ENCODE measurements at regions not wholly inside any gene's neighbourhood (a gene's known extent, or its start where the extent isn't known, plus 50 kb on each side); places are given as distances from the start of the nearest gene placed in this dataset.

GRCh38 chr1:181911715-181912114 is 149.8 kb downstream of the ZNF648 start:
- Histone ChIP-seq H3K36me3 (no peaks in the 10 kb centered on the region), H3K27ac (no peak overlapping the region), H3K9me3 (no peaks in the 10 kb centered on the region), H3K4me1 (no peaks in the 10 kb centered on the region), H3K4me3 (no peak overlapping the region), H3K27me3 (no peaks in the 10 kb centered on the region)
- DNase-seq, result no peak
- in situ Hi-C loops (cut with MboI; ENCODE audit: low pct_ligation_motif_present in 1 of 4, low pct_unique_long_range_greater_than_20kb in 1 of 4, low sequenced_read_pairs in 3 of 4) (no loop called here), intact Hi-C loops (cut with DNase I; ENCODE audit: low total_unique reads) (no loop called here)
- WGBS, 2 donors (ENCODE audit: low coverage in 1 of 2), result 77 to 92% methylated on average over 1 of the region's 1 CpG
- TF ChIP-seq POLR2AphosphoS5 (IDR thresholded peaks at IDR 0.05), result no peak

GRCh38 chr1:181910905-181911304 is 150.6 kb downstream of the ZNF648 start:
- H3K4me3 ChIP-seq, result no peak overlapping the region
- no peaks in the 10 kb centered on the region for H3K4me1 ChIP-seq
- DNase-seq, result no peak
- intact Hi-C loops (cut with DNase I; ENCODE audit: low total_unique reads) (no loop called here), in situ Hi-C loops (cut with MboI; ENCODE audit: low pct_ligation_motif_present in 1 of 4, low pct_unique_long_range_greater_than_20kb in 1 of 4, low sequenced_read_pairs in 3 of 4) (no loop called here)
- TF ChIP-seq POLR2A (IDR thresholded peaks at IDR 0.05) (no peak), EP300 (IDR thresholded peaks at IDR 0.05; ENCODE audit: low read depth) (no peak), CTCF (IDR thresholded peaks at IDR 0.05) (no peak), POLR2AphosphoS5 (IDR thresholded peaks at IDR 0.05) (no peak)
- H3K27me3 ChIP-seq, result no peaks in the 10 kb centered on the region
- H3K27ac ChIP-seq, result no peak overlapping the region
- H3K36me3 ChIP-seq, result no peaks in the 10 kb centered on the region
- no peaks in the 10 kb centered on the region for H3K9me3 ChIP-seq
- 69 to 76% methylated on average over 2 of the region's 2 CpGs for WGBS, 2 donors (ENCODE audit: low coverage in 1 of 2)

GRCh38 chr1:181909010-181909409 is 152.5 kb downstream of the ZNF648 start:
- WGBS, 2 donors (ENCODE audit: low coverage in 1 of 2), result 50 to 62% methylated on average over 1 of the region's 1 CpG
- TF ChIP-seq EP300 (IDR thresholded peaks at IDR 0.05; ENCODE audit: low read depth), result no peak
- no peak for TF ChIP-seq POLR2A (IDR thresholded peaks at IDR 0.05)
- no peak for TF ChIP-seq CTCF (IDR thresholded peaks at IDR 0.05)
- TF ChIP-seq POLR2AphosphoS5 (IDR thresholded peaks at IDR 0.05), result no peak
- no peak overlapping the region for H3K27ac ChIP-seq
- no peak overlapping the region for H3K4me3 ChIP-seq
- in situ Hi-C loops (cut with MboI; ENCODE audit: low pct_ligation_motif_present in 1 of 4, low pct_unique_long_range_greater_than_20kb in 1 of 4, low sequenced_read_pairs in 3 of 4), result no loop called here
- H3K4me1 ChIP-seq, result no peaks in the 10 kb centered on the region
- no peaks in the 10 kb centered on the region for H3K36me3 ChIP-seq
- no peaks in the 10 kb centered on the region for H3K27me3 ChIP-seq
- intact Hi-C loops (cut with DNase I; ENCODE audit: low total_unique reads), result no loop called here
- DNase-seq, result no peak
- H3K9me3 ChIP-seq, result no peaks in the 10 kb centered on the region

GRCh38 chr1:181906631-181907030 is 154.9 kb downstream of the ZNF648 start:
- Histone ChIP-seq H3K36me3 (no peaks in the 10 kb centered on the region), H3K27me3 (no peaks in the 10 kb centered on the region), H3K27ac (no peak overlapping the region), H3K4me3 (no peak overlapping the region), H3K9me3 (no peaks in the 10 kb centered on the region), H3K4me1 (no peaks in the 10 kb centered on the region)
- in situ Hi-C loops (cut with MboI; ENCODE audit: low pct_ligation_motif_present in 1 of 4, low pct_unique_long_range_greater_than_20kb in 1 of 4, low sequenced_read_pairs in 3 of 4), result no loop called here
- no peak for TF ChIP-seq CTCF (IDR thresholded peaks at IDR 0.05)
- no peak for TF ChIP-seq POLR2A (IDR thresholded peaks at IDR 0.05)
- no peak for TF ChIP-seq POLR2AphosphoS5 (IDR thresholded peaks at IDR 0.05)
- TF ChIP-seq EP300 (IDR thresholded peaks at IDR 0.05; ENCODE audit: low read depth), result no peak
- WGBS, 2 donors (ENCODE audit: low coverage in 1 of 2), result 91 to 97% methylated on average over 6 of the region's 6 CpGs
- intact Hi-C loops (cut with DNase I; ENCODE audit: low total_unique reads), result no loop called here
- DNase-seq, result no peak

GRCh38 chr1:181905944-181906597 is 155.4 kb downstream of the ZNF648 start:
- no peaks in the 10 kb centered on the region for H3K36me3 ChIP-seq
- no peaks in the 10 kb centered on the region for H3K27me3 ChIP-seq
- WGBS, 2 donors (ENCODE audit: low coverage in 1 of 2), result 86 to 87% methylated on average over 1 to 2 of the region's 2 CpGs
- H3K4me3 ChIP-seq, result no peak overlapping the region
- no peak overlapping the region for H3K27ac ChIP-seq
- H3K4me1 ChIP-seq, result no peaks in the 10 kb centered on the region
- H3K9me3 ChIP-seq, result no peaks in the 10 kb centered on the region
- intact Hi-C loops (cut with DNase I; ENCODE audit: low total_unique reads) (no loop called here), in situ Hi-C loops (cut with MboI; ENCODE audit: low pct_ligation_motif_present in 1 of 4, low pct_unique_long_range_greater_than_20kb in 1 of 4, low sequenced_read_pairs in 3 of 4) (no loop called here)
- TF ChIP-seq CTCF (IDR thresholded peaks at IDR 0.05) (no peak), POLR2A (IDR thresholded peaks at IDR 0.05) (no peak), POLR2AphosphoS5 (IDR thresholded peaks at IDR 0.05) (no peak), EP300 (IDR thresholded peaks at IDR 0.05; ENCODE audit: low read depth) (no peak)
- DNase-seq, result no peak

Data from transverse colon (tissue), 4 donors.